Large intestine (tissue), 3 donors: ENCODE measurements at regions not wholly inside any gene's neighbourhood (a gene's known extent, or its start where the extent isn't known, plus 50 kb on each side); places are given as distances from the start of the nearest gene placed in this dataset.
"Not testable (repeated sequence)": the region's sequence is repeated elsewhere in the genome, so short reads cannot be mapped to it uniquely, and the experiment has no call there.

Experiments
- DNase-seq, 2 donors: peaks; one replicate each; pipeline versions ENCODE4 v3.0.0 to v3.0.0-alpha.2; 2013
- H3K27ac ChIP-seq: one replicate; pipeline ENCODE4 v1.5.1; 2013; ENCODE audit warnings: low read length
- H3K27me3 ChIP-seq: 2 replicates; pipeline ENCODE4 v1.6.1; 2013; ENCODE audit warnings: low read length; ENCODE audit not compliant: control insufficient read depth, insufficient read depth
- H3K36me3 ChIP-seq: 2 replicates; pipeline ENCODE4 v1.6.1; 2013; ENCODE audit warnings: low read length; ENCODE audit not compliant: control insufficient read depth, insufficient read depth
- H3K4me1 ChIP-seq: one replicate; pipeline ENCODE4 v1.6.1; 2013; ENCODE audit warnings: low read length; ENCODE audit not compliant: control insufficient read depth, insufficient read depth
- H3K4me3 ChIP-seq: one replicate; pipeline ENCODE4 v1.5.1; 2013; ENCODE audit warnings: low read length
- H3K9me3 ChIP-seq: one replicate; pipeline ENCODE4 v1.6.1; 2013; ENCODE audit warnings: mild to moderate bottlenecking, low read depth, low read length, moderate library complexity; ENCODE audit not compliant: control insufficient read depth
- WGBS: methylation state at CpG from one replicate; pipeline ENCODE4 v1.1.5; 2013; ENCODE audit warnings: low lambda C conversion rate; ENCODE audit not compliant: insufficient coverage; 5-methylcytosine and 5-hydroxymethylcytosine counted together

DNA sequence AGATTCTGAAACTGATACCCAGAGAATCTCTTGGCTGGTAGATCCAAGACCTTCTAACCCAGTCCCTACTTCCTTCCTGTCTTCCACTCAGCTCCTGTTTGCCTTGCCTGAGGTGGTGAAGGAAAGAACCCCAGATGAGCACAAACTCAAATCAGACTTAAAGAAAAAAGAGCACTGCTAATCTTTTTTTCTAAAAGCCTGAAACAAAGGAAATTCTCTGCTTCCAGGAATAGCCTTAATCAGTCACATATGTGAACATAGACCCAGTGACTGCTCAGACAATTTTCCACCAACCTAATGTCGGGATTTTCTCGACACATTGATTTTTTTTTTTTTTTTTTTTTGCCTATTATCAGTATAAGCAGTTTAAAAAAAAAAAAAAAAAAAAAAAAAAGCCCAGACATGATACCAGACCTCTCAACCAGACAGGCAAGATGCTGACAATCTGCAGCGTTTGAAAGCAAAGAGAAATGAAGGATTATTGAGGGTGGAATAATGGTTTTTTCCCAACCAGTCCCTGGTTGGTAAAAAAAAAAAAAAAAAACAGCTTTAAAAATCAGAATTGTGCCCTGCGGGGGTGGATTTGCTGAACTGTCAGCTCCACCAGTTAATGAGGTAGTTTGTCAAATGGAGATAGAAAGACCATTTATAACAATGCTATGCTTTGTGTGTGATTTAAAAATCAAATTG lies 256.8 kb upstream of the RARB start:
- Histone ChIP-seq H3K36me3 (no peaks in the 10 kb centered on the region), H3K27ac (no peak overlapping the region), H3K4me1 (no peaks in the 10 kb centered on the region), H3K4me3 (no peak overlapping the region), H3K9me3 (no peaks in the 10 kb centered on the region), H3K27me3 (no peaks in the 10 kb centered on the region)
- DNase-seq, result no peak
- WGBS, result no CpG with 5 or more reads among the region's 4 CpGs

DNA sequence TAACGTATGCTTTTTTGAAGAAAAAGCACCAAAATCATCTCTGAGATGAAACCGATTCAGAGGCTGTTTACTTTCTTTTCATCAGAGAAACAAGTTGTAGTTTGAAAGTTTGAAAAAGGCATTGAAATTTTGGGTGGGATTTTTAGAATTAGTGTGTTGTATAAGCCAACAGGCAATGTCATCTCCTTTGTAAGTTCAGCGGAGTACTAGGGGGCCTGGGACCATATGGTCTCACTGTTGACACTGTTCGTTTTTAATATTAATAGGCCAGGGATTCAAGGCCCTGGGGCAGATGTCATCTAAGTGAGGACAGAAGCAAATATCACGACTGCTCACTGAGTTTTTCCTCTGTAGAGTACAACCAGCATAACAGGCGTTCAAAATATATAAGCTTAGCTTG lies 256.2 kb upstream of the RARB start:
- Histone ChIP-seq H3K4me1 (no peaks in the 10 kb centered on the region), H3K27ac (no peak overlapping the region), H3K36me3 (no peaks in the 10 kb centered on the region), H3K4me3 (no peak overlapping the region), H3K27me3 (no peaks in the 10 kb centered on the region), H3K9me3 (no peaks in the 10 kb centered on the region)
- WGBS, result 90% methylated on average over 2 of the region's 6 CpGs
- DNase-seq, result no peak

DNA sequence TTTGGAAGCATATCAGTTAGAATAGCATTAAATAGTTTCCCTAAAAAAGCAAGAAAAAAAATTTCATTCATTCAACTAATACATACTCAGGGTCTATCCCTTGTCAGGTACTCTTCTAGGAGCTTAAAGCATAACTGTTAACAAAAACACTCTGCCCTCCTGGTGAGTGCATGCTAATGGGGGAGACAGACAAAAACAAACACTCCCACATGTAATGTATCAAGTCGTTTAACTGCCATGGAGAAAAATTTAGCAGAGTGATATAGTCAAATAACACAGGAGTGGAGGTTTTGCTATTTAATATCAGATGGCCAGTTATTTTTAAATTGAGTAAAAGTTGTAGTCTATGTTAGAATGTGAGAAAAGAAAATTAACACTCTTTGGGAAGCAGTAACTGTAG lies 254.5 kb upstream of the RARB start:
- 43% methylated on average over 1 of the region's 1 CpG for WGBS
- no peak overlapping the region for H3K27ac ChIP-seq
- no peak overlapping the region for H3K4me3 ChIP-seq
- no peaks in the 10 kb centered on the region for H3K36me3 ChIP-seq
- H3K27me3 ChIP-seq, result no peaks in the 10 kb centered on the region
- DNase-seq, result no peak
- no peaks in the 10 kb centered on the region for H3K4me1 ChIP-seq
- no peaks in the 10 kb centered on the region for H3K9me3 ChIP-seq

DNA sequence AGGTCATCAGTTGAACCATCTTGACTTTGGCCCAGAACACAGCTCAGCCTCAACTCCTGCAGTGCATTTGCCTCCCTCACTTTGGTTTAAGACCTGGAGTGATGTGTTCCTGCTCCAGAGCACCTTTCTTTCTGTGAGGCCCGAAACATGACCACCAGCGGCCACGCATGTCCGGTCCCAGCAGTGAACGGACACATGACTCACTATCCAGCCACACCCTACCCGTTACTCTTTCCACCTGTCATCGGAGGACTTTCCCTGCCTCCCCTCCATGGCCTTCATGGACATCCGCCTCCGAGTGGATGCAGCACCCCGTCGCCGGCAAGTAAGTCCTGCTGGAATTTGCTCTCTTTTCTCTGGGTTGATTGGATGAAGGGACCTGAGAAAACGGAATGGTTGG lies 253.8 kb upstream of the RARB start:
- WGBS, result no CpG with 5 or more reads among the region's 13 CpGs
- no peaks in the 10 kb centered on the region for H3K4me1 ChIP-seq
- H3K4me3 ChIP-seq, result no peak overlapping the region
- H3K9me3 ChIP-seq, result no peaks in the 10 kb centered on the region
- H3K27ac ChIP-seq, result no peak overlapping the region
- H3K27me3 ChIP-seq, result no peaks in the 10 kb centered on the region
- no peaks in the 10 kb centered on the region for H3K36me3 ChIP-seq
- no peak for DNase-seq

DNA sequence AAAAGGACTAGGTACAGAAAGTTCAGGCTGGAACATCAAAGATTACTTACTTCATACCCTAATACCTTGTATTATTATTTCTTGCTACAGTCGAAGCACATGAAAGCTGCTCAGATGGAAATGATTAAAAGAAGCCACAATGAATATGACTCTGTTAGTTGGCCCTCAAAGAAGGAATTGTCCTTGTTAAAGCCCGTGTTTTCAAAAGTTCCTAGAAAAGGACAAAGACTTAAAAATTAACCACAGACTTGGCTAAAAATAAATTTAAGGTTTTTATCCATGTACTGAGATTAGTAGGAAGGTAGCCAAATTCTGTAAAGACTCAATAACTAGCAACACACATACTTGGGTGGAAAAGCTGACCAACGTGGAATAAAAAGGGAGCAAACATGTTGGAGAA lies 251.0 kb upstream of the RARB start:
- Histone ChIP-seq H3K4me1 (no peaks in the 10 kb centered on the region), H3K27ac (no peak overlapping the region), H3K27me3 (no peaks in the 10 kb centered on the region), H3K9me3 (no peaks in the 10 kb centered on the region), H3K36me3 (no peaks in the 10 kb centered on the region), H3K4me3 (no peak overlapping the region)
- WGBS, result 94% methylated on average over 2 of the region's 3 CpGs
- no peak for DNase-seq

DNA sequence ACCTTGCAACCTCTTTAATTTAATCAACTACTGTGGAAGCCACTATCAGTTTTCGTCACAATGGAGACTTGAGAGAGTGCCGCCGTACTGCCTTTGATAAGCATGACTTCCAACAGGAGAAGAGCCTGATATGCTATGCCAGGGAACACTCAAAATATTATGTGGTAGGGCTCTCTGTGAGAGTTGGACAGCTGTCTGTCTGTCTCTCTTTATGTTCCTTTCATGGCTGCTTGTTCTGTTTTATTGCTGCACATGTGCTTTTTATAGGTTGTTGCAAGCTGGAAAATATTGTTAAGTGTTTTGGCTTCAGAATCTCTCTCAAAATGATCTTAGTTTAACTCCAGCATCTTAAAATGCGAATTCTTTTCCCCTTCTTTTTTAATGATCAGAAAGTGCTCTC lies 249.4 kb upstream of the RARB start:
- H3K4me3 ChIP-seq, result no peak overlapping the region
- H3K4me1 ChIP-seq, result no peaks in the 10 kb centered on the region
- no peak overlapping the region for H3K27ac ChIP-seq
- no peaks in the 10 kb centered on the region for H3K36me3 ChIP-seq
- WGBS, result no CpG with 5 or more reads among the region's 4 CpGs
- no peak for DNase-seq
- H3K9me3 ChIP-seq, result no peaks in the 10 kb centered on the region
- H3K27me3 ChIP-seq, result no peaks in the 10 kb centered on the region

DNA sequence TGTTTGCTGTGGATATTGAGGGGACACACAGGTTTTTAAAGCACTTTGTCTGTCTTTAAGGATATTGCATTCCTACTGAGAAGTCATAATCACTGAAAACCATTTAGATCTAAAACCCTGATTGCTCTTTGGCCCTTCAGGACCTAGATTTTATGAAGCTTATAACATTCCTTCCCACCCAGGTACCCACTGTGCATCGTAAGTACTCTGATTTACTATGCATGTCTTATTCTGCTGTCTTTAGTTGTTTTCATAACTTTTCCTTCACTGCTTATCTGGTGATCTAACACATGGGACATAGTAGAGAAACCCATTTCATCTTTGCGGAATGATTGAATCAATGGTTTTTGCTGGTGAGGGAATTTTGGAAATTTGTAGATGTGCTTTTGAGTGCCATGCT lies 247.0 kb upstream of the RARB start:
- Histone ChIP-seq H3K27me3 (no peaks in the 10 kb centered on the region), H3K4me1 (no peaks in the 10 kb centered on the region), H3K36me3 (no peaks in the 10 kb centered on the region), H3K4me3 (no peak overlapping the region), H3K27ac (no peak overlapping the region), H3K9me3 (no peaks in the 10 kb centered on the region)
- no CpG with 5 or more reads among the region's 2 CpGs for WGBS
- DNase-seq, result no peak

DNA sequence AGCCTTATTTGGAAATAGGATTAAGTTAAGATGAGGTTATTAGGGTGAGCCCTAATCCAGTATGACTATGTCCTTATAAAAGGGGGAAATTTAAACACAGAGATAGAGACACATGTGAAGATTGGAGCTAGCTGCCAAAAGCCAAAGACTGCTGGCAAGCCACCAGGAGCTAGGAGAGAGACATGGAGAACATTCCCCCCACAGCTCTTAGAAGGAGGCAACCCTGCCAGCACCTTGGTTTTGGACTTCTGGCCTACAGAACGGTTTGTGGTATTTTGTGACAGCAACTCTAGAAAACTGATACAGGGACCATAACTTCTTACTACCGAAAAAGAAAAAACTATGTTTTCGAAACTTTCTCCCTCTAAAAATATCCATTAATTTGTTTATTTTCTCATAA lies 245.3 kb upstream of the RARB start:
- H3K36me3 ChIP-seq, result no peaks in the 10 kb centered on the region

DNA sequence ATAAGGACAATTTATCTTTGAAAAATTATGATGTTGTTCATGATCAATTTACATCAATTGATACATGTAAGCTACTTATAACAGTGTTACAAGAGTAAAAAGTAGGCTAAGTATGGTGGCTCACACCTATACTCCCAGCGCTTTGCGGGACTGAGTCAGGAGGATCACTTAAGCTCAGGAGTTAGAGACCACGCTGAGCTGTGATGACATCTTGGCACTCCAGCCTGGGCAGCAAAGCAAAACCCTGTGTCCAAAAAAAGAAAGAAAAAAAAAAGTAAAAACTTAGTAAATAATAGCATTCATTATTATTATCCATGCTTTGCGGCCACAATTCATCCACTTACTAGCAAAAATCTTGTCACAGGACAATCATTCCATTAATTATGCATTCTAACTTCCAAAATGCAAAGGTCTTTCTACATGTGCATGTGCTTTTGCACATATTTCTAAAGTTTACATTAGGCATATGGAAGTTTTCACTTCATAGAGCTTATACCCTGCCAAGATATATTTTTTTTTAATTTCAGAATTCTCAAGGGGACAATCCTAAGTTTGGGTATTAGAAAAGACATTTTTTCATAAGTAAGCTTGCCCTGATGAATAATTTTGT lies 243.3 kb upstream of the RARB start:
- Histone ChIP-seq H3K36me3 (no peaks in the 10 kb centered on the region), H3K9me3 (no peaks in the 10 kb centered on the region), H3K27ac (no peak overlapping the region), H3K4me3 (no peak overlapping the region), H3K27me3 (no peaks in the 10 kb centered on the region), H3K4me1 (no peaks in the 10 kb centered on the region)
- no peak for DNase-seq
- no CpG with 5 or more reads among the region's 4 CpGs for WGBS

More for the DNA sequence above, 245.3 kb upstream of the RARB start:
- no CpG with 5 or more reads among the region's 3 CpGs for WGBS
- H3K27ac ChIP-seq, result no peak overlapping the region
- H3K27me3 ChIP-seq, result no peaks in the 10 kb centered on the region
- H3K4me3 ChIP-seq, result no peak overlapping the region
- no peak for DNase-seq
- H3K4me1 ChIP-seq, result no peaks in the 10 kb centered on the region
- no peaks in the 10 kb centered on the region for H3K9me3 ChIP-seq

DNA sequence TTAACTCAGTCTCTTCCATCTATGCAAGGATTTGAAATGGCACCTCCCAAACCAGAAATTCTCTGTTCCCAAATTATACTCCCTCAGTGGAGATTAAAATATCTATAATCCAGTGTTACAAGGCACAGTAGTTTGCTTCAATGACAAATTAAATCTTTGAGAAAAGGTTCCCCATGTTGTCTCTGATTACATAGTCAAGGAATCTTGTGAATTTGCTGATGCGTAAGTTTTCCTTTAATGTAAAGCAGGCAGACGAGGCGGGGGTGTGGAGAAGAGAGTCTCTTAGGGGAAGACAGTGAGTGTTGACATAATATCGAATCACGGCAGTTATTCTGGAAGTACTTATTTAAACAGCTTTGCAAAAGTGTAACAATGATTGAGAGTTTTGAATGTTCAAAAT lies 236.4 kb upstream of the RARB start:
- Histone ChIP-seq H3K4me1 (no peaks in the 10 kb centered on the region), H3K36me3 (no peaks in the 10 kb centered on the region), H3K27me3 (no peaks in the 10 kb centered on the region), H3K27ac (no peak overlapping the region), H3K4me3 (no peak overlapping the region), H3K9me3 (no peaks in the 10 kb centered on the region)
- WGBS, result no CpG with 5 or more reads among the region's 5 CpGs
- no peak for DNase-seq

DNA sequence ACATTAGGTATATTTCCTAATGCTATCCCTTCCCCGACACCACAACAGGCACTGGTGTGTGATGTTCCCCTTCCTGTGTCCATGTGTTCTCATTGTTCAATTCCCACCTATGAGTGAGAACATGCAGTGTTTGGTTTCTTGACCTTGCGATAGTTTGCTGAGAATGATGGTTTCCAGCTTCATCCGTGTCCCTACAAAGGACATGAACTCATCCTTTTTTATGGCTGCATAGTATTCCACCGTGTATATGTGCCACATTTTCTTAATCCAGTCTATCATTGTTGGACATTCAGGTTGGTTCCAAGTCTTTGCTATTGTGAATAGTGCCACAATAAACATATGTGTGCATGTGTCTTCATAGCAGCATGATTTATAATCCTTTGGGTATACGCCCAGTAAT lies 228.5 kb upstream of the RARB start:
- not testable (repeated sequence) for H3K27ac ChIP-seq, DNase-seq, H3K36me3 ChIP-seq, H3K4me3 ChIP-seq, H3K27me3 ChIP-seq, H3K9me3 ChIP-seq, H3K4me1 ChIP-seq
- WGBS, result 100% methylated on average over 1 of the region's 5 CpGs
